ENCODE measurements at regions not wholly inside any gene's neighbourhood (a gene's known extent, or its start where the extent isn't known, plus 50 kb on each side); places are given as distances from the start of the nearest gene placed in this dataset.

GRCh38 chr14:56899829-56900228 lies 89.5 kb upstream of the OTX2 start:
- DNase-seq = no peak

GRCh38 chr14:56896922-56897321 lies 86.6 kb upstream of the OTX2 start:
- DNase-seq = no peak

- DNase-seq = no peak
These were observed 86.0 kb upstream of the OTX2 start for GRCh38 chr14:56896231-56896630.

DNA sequence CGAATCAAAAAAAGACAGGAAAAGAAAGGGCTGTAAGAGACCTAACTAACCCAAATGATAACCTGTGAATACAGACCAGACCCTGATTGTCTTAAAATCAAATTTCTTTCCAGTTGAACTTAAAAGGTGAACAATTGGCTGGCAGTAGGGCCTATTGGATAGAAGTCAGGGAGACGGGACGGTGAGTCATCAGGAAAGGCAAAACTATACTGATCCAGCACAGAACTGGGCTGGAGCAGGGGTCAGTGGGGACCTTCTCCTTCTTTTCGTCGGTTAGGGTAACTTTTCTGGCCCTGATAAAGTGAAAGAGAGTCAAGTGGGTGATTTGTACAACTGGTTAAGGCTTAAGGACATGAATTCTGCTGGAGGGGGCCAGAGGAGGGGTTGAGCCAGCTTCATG lies 84.9 kb upstream of the OTX2 start:
- DNase-seq = no peak

DNA sequence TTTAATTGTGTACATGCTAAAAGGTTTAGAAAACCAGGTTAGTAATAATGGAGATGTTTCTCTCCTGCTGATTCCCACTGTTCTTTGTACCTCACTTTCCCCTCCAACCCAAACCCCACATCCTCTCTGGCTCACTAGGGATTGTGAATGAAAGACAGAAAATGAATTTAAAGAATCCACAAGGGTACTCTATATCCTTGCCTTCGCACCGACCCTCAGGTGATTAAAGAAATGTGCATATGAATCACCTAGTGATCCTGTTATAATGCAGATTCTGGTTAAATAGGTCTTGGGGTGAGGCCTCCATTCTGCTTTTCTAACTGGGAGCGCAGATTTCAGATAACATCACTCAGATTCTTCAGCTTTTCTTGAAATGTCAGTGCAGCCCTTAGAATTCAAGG lies 84.3 kb upstream of the OTX2 start:
- DNase-seq = no peak

- no peak for DNase-seq
These were observed 82.7 kb upstream of the OTX2 start for GRCh38 chr14:56892959-56893358.

- no peak for DNase-seq
These were observed 80.9 kb upstream of the OTX2 start for GRCh38 chr14:56891226-56891625.

DNA sequence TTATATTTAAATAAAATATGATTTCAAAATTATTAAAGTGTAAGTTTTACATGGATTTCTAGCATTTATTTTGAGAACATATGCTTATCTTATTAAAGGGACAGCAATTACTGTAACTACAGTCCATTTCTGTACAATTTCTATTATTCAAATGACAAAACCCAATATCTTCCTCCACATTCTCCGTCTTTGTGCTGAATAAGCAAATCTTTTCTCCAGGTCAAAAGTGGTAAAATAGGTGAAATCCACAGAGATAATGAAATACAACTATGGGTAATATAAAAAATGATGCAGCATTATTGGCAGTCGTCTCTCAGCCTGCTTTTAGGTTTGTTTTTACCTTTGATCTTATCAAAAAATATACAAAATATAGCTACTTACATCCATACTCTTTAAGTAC lies 79.4 kb upstream of the OTX2 start:
- DNase-seq = no peak

DNA sequence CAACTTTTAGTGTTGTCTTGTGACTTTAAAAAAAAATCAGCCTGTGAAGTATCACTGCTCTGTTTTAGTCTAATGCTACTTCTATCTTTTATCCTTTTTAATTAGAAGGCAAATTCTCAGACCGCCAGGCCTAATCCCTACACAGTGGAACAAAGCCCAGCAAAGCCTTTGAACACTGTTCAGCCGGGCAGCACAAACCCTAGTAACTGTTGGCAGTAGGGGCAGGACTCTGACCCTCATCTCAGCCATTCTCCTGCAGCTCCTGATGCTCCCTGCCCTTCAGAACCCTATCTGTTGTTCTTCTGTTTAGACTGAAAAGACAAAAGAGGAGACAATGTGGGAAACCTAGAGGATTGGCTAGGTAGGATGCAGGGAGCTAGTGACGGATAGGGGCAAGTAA lies 78.0 kb upstream of the OTX2 start:
- DNase-seq = no peak

GRCh38 chr14:56887216-56887615 lies 76.9 kb upstream of the OTX2 start:
- DNase-seq = no peak

DNA sequence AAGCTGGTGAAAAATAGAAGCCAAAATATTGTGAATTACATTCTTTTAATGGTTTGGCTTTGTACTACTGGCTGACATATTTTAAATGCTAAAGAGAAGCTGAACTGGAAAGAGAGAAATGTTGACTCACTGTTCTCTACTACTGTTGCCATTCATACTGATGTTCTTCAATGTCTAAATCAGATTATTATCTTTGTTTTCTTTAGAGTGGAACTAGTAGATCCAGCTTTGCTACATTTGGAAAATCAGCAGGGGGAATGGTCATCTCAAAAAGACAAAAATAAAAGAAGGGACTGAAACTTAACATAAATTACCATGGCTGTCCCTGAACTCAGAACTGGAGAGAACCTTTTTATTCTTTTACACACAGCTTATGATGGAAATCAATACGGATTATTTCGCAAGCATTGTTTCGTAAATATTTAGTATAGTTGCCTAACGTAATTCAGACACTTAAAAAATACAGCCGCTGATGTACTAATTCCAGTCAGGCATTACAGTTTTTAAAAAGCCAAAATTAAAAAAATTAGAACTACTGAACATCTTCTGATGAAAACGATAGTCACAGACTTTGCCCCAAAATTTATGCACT lies 76.3 kb upstream of the OTX2 start:
- DNase-seq = no peak

- DNase-seq = no peak
These were observed 75.5 kb upstream of the OTX2 start for GRCh38 chr14:56885825-56886224.

DNA sequence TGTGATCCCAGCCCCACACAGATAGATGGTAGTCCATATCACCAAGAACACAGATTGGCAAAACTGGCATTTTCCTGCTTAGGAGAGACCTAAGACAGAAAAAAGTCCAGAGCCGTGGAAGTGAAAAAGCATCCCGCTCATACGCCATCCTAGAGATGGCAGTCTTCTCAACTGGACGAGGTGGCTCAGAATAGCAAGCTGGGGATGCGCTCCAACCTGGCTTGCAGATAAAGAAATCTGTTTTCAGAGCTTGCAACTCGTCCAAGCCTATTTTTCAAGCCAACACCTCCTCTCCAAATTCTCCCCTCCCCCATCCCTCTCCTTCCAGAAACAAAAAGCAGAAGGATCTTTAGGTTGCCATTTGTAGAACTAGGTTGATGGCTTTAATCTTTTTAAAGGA lies 74.3 kb upstream of the OTX2 start:
- DNase-seq = no peak

DNA sequence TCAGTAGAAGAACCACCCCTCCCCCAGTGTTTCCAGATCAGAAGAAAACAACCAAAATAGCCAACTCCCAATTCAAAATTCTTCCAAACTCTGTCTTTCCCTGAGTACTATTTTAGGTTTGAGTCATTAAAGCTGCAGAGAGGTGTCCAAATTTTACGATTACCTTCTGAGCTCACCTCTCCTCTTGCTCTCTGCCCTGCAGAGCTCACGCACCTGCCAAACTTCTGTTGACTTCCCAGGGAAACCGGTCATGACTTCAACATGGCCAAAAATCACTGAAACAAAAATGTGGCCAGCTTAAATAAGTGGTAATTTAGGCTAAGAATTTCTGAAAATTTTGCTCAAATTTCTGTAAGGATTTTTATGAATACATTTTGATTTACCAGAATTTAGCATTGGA lies 70.9 kb upstream of the OTX2 start:
- DNase-seq = no peak

DNA sequence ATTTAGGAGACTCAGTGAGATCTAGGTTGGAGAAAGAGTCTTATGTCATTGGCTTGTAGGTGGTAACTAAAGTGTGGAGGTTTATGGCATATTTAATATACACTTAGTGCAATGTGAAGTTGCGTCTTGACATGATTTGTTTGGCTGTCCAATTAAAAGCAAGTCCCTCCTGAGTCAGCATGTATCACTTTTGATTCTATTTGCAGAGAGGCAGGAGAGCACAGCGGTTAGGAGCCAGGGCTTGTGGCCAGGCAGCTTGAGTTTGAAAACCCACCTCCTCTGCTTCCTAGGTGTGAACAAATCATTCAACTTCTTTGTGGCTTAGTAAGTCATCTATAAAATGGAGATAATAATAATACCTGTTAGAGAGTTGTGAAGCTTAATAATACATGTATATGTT lies 68.5 kb upstream of the OTX2 start:
- DNase-seq = no peak

DNA sequence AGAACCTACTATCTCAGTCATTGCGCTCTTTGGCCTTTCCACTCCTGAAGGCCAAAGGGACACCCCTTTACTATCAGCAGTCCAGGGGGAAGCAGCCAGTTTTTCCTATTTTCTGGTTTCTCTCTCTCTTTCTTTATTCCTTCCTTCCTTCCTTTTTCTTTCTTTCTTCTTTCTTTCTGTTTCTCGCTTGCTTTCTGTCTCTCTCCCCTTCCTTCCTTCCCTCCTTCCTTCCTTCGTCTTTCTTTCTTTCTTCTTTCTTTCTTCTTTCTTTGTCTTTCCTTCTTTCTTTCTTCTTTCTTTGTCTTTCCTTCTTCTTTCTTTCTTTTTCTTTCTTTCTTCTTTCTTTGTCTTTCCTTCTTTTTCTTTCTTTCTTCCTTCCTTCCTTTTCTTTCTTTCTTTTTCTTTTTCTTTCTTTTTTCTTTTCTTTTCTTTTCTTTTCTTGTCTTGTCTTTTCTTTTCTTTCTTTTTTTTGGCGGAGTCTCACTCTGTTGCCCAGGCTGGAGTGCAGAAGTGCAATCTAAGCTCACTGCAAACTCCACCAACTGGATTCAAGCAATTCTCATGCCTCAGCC lies 64.9 kb upstream of the OTX2 start:
- no peak for DNase-seq

GRCh38 chr14:56874375-56874774 lies 64.1 kb upstream of the OTX2 start:
- peak in 1 of 2 donors; percentile 3 for DNase-seq

- DNase-seq = no peak
These were observed 60.1 kb upstream of the OTX2 start for GRCh38 chr14:56870336-56870735.

DNA sequence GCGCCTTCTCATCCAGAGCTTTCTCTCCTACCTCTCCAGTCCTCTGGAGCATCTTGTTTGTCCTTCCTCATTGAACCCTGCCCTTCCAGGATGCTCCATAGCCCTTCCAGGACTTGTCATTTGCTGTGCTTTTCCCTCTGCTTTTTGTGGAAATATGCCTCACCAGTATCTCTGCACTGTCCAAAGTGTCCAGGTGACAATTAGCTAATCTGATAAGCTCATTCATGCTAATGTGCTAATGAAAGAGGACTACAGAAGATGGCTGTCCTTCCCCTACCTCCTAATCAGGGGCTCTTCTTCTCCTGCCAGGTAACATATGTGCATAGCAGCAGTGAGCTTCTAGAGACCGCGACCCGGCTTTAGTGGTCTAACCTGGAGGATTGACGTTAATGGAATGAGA lies 58.4 kb upstream of the OTX2 start:
- no peak for DNase-seq

DNA sequence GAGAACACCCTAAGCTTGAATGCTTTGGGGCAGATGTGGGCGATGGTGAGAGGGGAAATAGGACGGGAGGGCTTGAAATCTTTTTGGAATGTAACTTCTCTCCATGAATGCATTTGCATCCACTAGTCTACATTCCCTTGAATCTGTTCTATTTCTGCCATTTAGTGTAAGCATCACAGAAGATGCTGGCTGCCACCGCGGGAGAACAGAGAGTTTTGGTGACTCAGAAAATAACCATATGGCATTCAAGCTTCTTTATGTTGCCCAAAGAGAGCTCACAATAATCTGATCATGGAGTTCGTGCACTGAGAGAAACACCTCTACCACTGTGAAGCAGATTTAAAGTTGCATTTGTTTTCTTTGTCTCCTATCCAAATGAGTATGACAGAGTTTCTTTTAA lies 52.6 kb upstream of the OTX2 start:
- no peak for DNase-seq

- DNase-seq = no peak
These were observed 50.2 kb upstream of the OTX2 start for GRCh38 chr14:56860441-56860840.

All from stimulated activated CD4-positive, alpha-beta T cell treated with anti-CD3 and anti-CD28 coated beads, Interleukin-2, amount 100 ng/mL, for 24 hours (primary cell).